H9 (cell line): ENCODE measurements at regions not wholly inside any gene's neighbourhood (a gene's known extent, or its start where the extent isn't known, plus 50 kb on each side); places are given as distances from the start of the nearest gene placed in this dataset.

Experiments
- DNase-seq: peaks from one replicate; pipeline ENCODE4 v3.0.0-alpha.2; 2017
- H2AFZ ChIP-seq: one replicate; pipeline ENCODE4 v1.6.1; 2013; ENCODE audit warnings: mild to moderate bottlenecking, low read length, control low read depth, moderate library complexity
- H2AK5ac ChIP-seq: 2 replicates; pipeline ENCODE4 v1.6.1; 2013; ENCODE audit warnings: low read length, control low read depth, mixed read lengths; ENCODE audit not compliant: insufficient read length
- H2BK120ac ChIP-seq: one replicate; pipeline ENCODE4 v1.6.1; 2013; ENCODE audit warnings: low read depth, mild to moderate bottlenecking, low read length, control low read depth, inconsistent platforms; ENCODE audit not compliant: poor library complexity, severe bottlenecking
- H2BK12ac ChIP-seq: 2 replicates; pipeline ENCODE4 v1.6.1; 2013; ENCODE audit warnings: low read length, control low read depth, mixed read lengths, low read depth; ENCODE audit not compliant: insufficient read length
- H2BK15ac ChIP-seq: 2 replicates; pipeline ENCODE4 v1.6.1; 2013; ENCODE audit warnings: low read depth, low read length, control low read depth
- H2BK20ac ChIP-seq: one replicate; pipeline ENCODE4 v1.6.1; 2013; ENCODE audit warnings: low read depth, mild to moderate bottlenecking, low read length, control low read depth, inconsistent platforms; ENCODE audit not compliant: poor library complexity, severe bottlenecking
- H2BK5ac ChIP-seq: 2 replicates; pipeline ENCODE4 v1.6.1; 2013; ENCODE audit warnings: low read length, control low read depth, mixed read lengths; ENCODE audit not compliant: insufficient read length
- H3K14ac ChIP-seq: 2 replicates; pipeline ENCODE4 v1.6.1; 2013; ENCODE audit warnings: low read length, control low read depth; ENCODE audit not compliant: insufficient read depth
- H3K18ac ChIP-seq: 2 replicates; pipeline ENCODE4 v1.6.1; 2013; ENCODE audit warnings: low read depth, mild to moderate bottlenecking, mixed read lengths, low read length, control low read depth; ENCODE audit not compliant: insufficient read length
- H3K23ac ChIP-seq: 2 replicates; pipeline ENCODE4 v1.6.1; 2013; ENCODE audit warnings: low read length, control low read depth, mixed read lengths, low read depth; ENCODE audit not compliant: insufficient read length
- H3K23me2 ChIP-seq: 2 replicates; pipeline ENCODE4 v1.6.1; 2013; ENCODE audit warnings: low read depth, mild to moderate bottlenecking, mixed read lengths, low read length, control low read depth; ENCODE audit not compliant: insufficient read length, poor library complexity, severe bottlenecking
- H3K27ac ChIP-seq: 2 replicates; pipeline ENCODE4 v1.5.1; 2013; ENCODE audit warnings: low read length, control low read depth, mixed read lengths, low read depth; ENCODE audit not compliant: insufficient read length
- H3K27me3 ChIP-seq: 2 replicates; pipeline ENCODE4 v1.6.1; 2013; ENCODE audit warnings: low read length, control low read depth, inconsistent platforms; ENCODE audit not compliant: insufficient read depth
- H3K4ac ChIP-seq: 2 replicates; pipeline ENCODE4 v1.6.1; 2013; ENCODE audit warnings: low read depth, mild to moderate bottlenecking, control low read depth, inconsistent platforms, low read length, moderate library complexity
- H3K4me1 ChIP-seq: 2 replicates; pipeline ENCODE4 v1.6.1; 2013; ENCODE audit warnings: low read length, control low read depth, inconsistent platforms; ENCODE audit not compliant: insufficient read depth
- H3K4me2 ChIP-seq: 2 replicates; pipeline ENCODE4 v1.6.1; 2013; ENCODE audit warnings: low read length, control low read depth, mixed read lengths; ENCODE audit not compliant: insufficient read length, insufficient read depth
- H3K56ac ChIP-seq: 2 replicates; pipeline ENCODE4 v1.6.1; 2013; ENCODE audit warnings: low read depth, mild to moderate bottlenecking, mixed read lengths, low read length, control low read depth; ENCODE audit not compliant: insufficient read length
- H3K79me1 ChIP-seq: 2 replicates; pipeline ENCODE4 v1.6.1; 2013; ENCODE audit warnings: low read depth, mild to moderate bottlenecking, moderate library complexity, low read length, control low read depth, inconsistent platforms; ENCODE audit not compliant: insufficient read depth, poor library complexity, severe bottlenecking
- H3K79me2 ChIP-seq: 2 replicates; pipeline ENCODE4 v1.6.1; 2013; ENCODE audit warnings: low read length, control low read depth, inconsistent platforms; ENCODE audit not compliant: insufficient read depth
- H3K9ac ChIP-seq: 2 replicates; pipeline ENCODE4 v1.6.1; 2013; ENCODE audit warnings: low read length, control low read depth, mixed read lengths; ENCODE audit not compliant: insufficient read length; ENCODE audit errors: extremely low read depth
- H3K9me3 ChIP-seq: one replicate; pipeline ENCODE4 v1.6.1; 2013; ENCODE audit warnings: low read depth, low read length, inconsistent platforms; ENCODE audit not compliant: control insufficient read depth
- H3T11ph ChIP-seq: one replicate; pipeline ENCODE4 v1.6.1; 2013; ENCODE audit warnings: mild to moderate bottlenecking, low read length, control low read depth, inconsistent platforms
- H4K20me1 ChIP-seq: one replicate; pipeline ENCODE4 v1.6.1; 2013; ENCODE audit not compliant: control insufficient read depth, insufficient read length, insufficient read depth
- H4K5ac ChIP-seq: 2 replicates; pipeline ENCODE4 v1.6.1; 2013; ENCODE audit warnings: low read depth, mild to moderate bottlenecking, mixed read lengths, low read length, control low read depth; ENCODE audit not compliant: insufficient read length
- H4K8ac ChIP-seq: replicated peaks from 2 replicates; pipeline ENCODE4 v1.6.1; 2013; ENCODE audit warnings: low read length, control low read depth, mixed read lengths, low read depth; ENCODE audit not compliant: insufficient read length
- H4K91ac ChIP-seq: 2 replicates; pipeline ENCODE4 v1.6.1; 2013; ENCODE audit warnings: low read depth, mild to moderate bottlenecking, moderate library complexity, mixed read lengths, low read length, control low read depth; ENCODE audit not compliant: insufficient read length
- H3K27ac Mint-ChIP-seq, 3 experiments: 2 replicates in 2 of 3; 3 replicates in 1 of 3; pipeline ENCODE4 v1.8.0; 2020 to 2021; ENCODE audit warnings: mixed read lengths in 3 of 3, mild to moderate bottlenecking in 1 of 3, moderate library complexity in 1 of 3
- H3K27me3 Mint-ChIP-seq: 2 replicates; pipeline ENCODE4 v1.8.0; 2021; ENCODE audit warnings: low read depth, mild to moderate bottlenecking, moderate library complexity, mixed read lengths
- H3K36me3 Mint-ChIP-seq, 3 experiments: 2 replicates in 2 of 3; 3 replicates in 1 of 3; pipeline ENCODE4 v1.8.0; 2020 to 2021; ENCODE audit warnings: low read depth in 3 of 3, mixed read lengths in 3 of 3; ENCODE audit not compliant: insufficient read depth in 1 of 3
- H3K4me1 Mint-ChIP-seq, 2 experiments: 2 replicates each; pipeline ENCODE4 v1.8.0; 2020; ENCODE audit warnings: mixed read lengths in 2 of 2
- H3K4me3 Mint-ChIP-seq, 2 experiments: 2 replicates in 1 of 2; 3 replicates in 1 of 2; pipeline ENCODE4 v1.8.0; 2020 to 2021; ENCODE audit warnings: mild to moderate bottlenecking in 2 of 2, mixed read lengths in 2 of 2, moderate library complexity in 1 of 2
- H3K9me3 Mint-ChIP-seq, 2 experiments: 2 replicates in 1 of 2; 3 replicates in 1 of 2; pipeline ENCODE4 v1.8.0; 2020; ENCODE audit warnings: mild to moderate bottlenecking in 2 of 2, mixed read lengths in 2 of 2, moderate library complexity in 1 of 2
- CTCF ChIP-seq: fragments of 200-600 bp; sonication (generic); conservative IDR thresholded peaks from 3 replicates; pipeline ENCODE4 v1.8.0; 2021; ENCODE audit warnings: antibody characterized with exemption, mild to moderate bottlenecking
- WGBS: extraction: QIAGEN DNeasy Blood & Tissue Kit; methylation state at CpG from one replicate; pipeline ENCODE4 v1.1.7; 2013; ENCODE audit warnings: missing lambda C conversion rate, low lambda C conversion rate, mixed read lengths; ENCODE audit not compliant: insufficient read length; ENCODE audit errors: extremely low coverage; 5-methylcytosine and 5-hydroxymethylcytosine counted together

GRCh38 chr9:20243841-20244240 is 378.5 kb downstream of the MLLT3 start:
- H4K8ac ChIP-seq = no peak overlapping the region
- no peak overlapping the region for H3K18ac ChIP-seq
- peaks cover 0 to 7% (median 1%) of the 10 kb centered on the region in 3 experiments; a peak in 3 of 7 replicates for H3K36me3 Mint-ChIP-seq
- DNase-seq = no peak
- H2BK120ac ChIP-seq = no peak overlapping the region
- TF ChIP-seq CTCF = no peak
- H3K56ac ChIP-seq = no peak overlapping the region
- no peak overlapping the region for H3K4me2 ChIP-seq
- H3K4me1 Mint-ChIP-seq = peaks cover 8 to 12% of the 10 kb centered on the region in 2 experiments
- no peaks in the 10 kb centered on the region for H3K79me2 ChIP-seq
- no peak overlapping the region for H3K23ac ChIP-seq
- H3K27ac Mint-ChIP-seq = no peak overlapping the region
- H3K27me3 Mint-ChIP-seq = peaks cover 4% of the 10 kb centered on the region
- H3K9me3 Mint-ChIP-seq = peaks cover 0 to 4% of the 10 kb centered on the region in 2 experiments; a peak in 3 of 5 replicates
- H2BK20ac ChIP-seq = no peak overlapping the region
- H2BK12ac ChIP-seq = no peak overlapping the region
- H3K23me2 ChIP-seq = no peaks in the 10 kb centered on the region
- H4K91ac ChIP-seq = no peak overlapping the region
- H3T11ph ChIP-seq = no peak overlapping the region
- no peak overlapping the region for H3K4ac ChIP-seq
- WGBS = no CpG with 5 or more reads among the region's 6 CpGs
- H4K5ac ChIP-seq = no peak overlapping the region
- no peak overlapping the region for H3K9ac ChIP-seq
- no peaks in the 10 kb centered on the region for H4K20me1 ChIP-seq
- no peak overlapping the region for H2BK15ac ChIP-seq
- no peak overlapping the region for H3K4me3 Mint-ChIP-seq
- no peak overlapping the region for H2AK5ac ChIP-seq
- no peaks in the 10 kb centered on the region for H3K4me1 ChIP-seq
- no peaks in the 10 kb centered on the region for H3K79me1 ChIP-seq
- no peak overlapping the region for H2BK5ac ChIP-seq
- no peak overlapping the region for H3K14ac ChIP-seq
- no peaks in the 10 kb centered on the region for H3K27me3 ChIP-seq
- no peaks in the 10 kb centered on the region for H3K9me3 ChIP-seq
- H3K27ac ChIP-seq = no peak overlapping the region
- H2AFZ ChIP-seq = no peak overlapping the region
